ENCODE measurements at regions not wholly inside any gene's neighbourhood (a gene's known extent, or its start where the extent isn't known, plus 50 kb on each side); places are given as distances from the start of the nearest gene placed in this dataset.

DNA sequence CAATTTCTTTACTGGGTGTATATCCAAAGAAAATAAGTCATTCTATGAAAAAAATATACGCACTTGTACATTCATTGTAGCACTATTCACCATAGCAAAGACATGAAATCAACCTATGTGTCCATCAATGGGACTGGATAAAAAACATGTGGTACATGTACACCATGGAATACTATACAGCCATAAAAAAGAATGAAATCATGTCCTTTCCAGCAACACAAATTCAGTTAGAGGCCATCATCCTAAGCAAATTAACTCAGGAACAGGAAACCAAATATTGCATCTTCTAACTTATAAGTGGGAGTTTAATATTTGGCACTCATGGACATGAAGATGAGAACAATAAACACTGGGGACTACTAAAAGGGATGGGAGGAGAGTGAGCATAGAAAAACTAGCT, 325.7 kb downstream of the TGFB2 start:
- DNase-seq (ENCODE audit: low read depth in 4 of 4, low spot score in 3 of 4): no peak

- DNase-seq (ENCODE audit: low read depth in 4 of 4, low spot score in 3 of 4): no peak
These were observed 326.4 kb downstream of the TGFB2 start for GRCh38 chr1:218671573-218671972.

DNA sequence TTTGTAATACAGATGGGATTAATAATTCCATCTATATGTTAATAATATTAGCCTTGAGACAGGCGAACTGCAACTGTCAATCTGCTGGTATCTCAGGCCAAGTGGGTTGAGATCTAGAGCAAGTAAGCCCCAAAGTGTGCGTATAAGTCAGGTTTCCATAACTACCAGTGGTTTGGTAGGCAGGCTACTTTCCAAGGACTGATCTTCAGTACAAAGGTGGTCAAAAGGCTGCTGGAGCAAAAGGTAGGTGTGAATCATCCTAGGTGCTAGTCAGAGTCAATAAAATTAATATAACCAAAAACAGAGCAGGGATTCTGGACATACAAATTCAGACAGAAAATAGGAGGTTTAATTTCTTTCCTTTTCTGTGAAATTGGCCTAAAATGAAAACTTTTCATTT, 328.0 kb downstream of the TGFB2 start:
- DNase-seq (ENCODE audit: low read depth in 4 of 4, low spot score in 3 of 4): no peak

- no peak for DNase-seq (ENCODE audit: low read depth in 4 of 4, low spot score in 3 of 4)
These were observed 329.2 kb downstream of the TGFB2 start for GRCh38 chr1:218674280-218674773.

GRCh38 chr1:218677026-218677425, 331.9 kb downstream of the TGFB2 start:
- DNase-seq (ENCODE audit: low read depth in 4 of 4, low spot score in 3 of 4): no peak

GRCh38 chr1:218679391-218679790, 334.3 kb downstream of the TGFB2 start:
- DNase-seq (ENCODE audit: low read depth in 4 of 4, low spot score in 3 of 4): no peak

DNA sequence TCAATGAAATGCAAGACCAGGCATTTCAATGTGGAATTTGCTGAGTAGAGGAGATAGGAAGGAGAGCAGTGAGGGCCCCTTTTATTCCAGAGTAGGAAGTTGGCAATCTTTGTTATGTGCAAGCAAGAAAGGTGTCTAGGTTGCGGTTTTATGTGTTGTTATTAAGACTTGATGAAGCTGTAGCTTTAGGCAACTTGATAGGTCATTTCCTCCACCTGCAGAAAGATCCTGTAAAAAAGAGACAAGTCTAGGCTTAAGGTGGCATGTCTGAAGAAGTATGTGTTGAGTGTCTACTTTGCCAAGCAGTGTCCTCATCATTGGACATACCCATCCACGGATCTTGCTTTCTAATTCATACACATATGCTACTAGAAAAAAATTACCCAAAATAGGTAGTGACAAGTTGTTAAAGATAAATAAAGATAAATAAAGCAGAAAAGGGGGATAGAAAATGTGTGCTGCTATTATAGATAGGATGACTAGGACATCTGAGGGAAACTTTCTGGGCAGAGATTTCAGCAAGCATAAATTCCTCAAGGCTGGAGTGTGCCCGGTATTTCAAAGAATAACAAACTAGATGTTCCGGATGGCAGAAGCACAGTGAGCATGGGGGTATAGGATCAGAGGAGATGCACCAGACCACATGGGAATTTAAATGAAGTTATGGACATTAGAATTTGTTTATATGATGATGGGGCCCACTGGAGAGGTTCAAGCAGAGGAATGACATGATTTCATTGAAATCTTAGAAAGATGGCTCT, 335.0 kb downstream of the TGFB2 start:
- DNase-seq (ENCODE audit: low read depth in 4 of 4, low spot score in 3 of 4): no peak

DNA sequence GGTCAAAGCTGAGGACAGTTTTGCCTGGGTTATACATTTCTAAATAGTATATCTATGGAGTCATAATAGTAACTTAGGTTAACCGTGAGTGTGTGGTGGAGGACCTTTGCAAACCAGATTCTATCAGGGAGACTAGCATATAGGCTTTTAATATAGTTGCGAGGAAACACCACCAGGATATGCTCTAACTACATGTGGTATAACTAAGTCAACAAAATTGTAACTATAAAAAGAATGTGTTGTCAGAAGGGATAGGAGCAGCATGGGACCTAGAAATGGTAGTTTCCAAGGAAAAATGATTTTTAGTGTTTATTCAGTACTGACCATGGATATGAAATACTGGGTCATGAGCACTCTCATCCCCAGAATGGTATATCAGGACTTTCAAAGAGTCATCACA, 338.1 kb downstream of the TGFB2 start:
- no peak for DNase-seq (ENCODE audit: low read depth in 4 of 4, low spot score in 3 of 4)

GRCh38 chr1:218686258-218686657, 341.1 kb downstream of the TGFB2 start:
- DNase-seq (ENCODE audit: low read depth in 4 of 4, low spot score in 3 of 4): no peak

DNA sequence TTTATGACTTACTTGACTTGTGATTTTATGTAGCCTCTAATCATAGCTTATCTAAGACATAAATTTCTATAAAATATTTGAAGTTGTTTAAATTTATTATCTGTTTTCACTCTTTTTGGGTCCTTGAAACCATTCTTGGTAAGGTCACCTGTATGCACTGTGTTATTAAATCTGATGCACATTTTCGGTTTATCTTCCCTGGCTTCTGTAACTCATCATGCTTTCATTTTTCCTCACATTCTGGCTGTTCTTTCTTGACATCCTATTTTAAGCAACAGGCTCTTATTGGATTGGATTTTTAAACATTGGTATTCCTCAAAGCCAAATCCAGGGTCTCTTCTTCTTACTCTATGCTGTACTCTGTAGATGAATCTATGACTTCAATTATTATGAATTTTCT, 341.6 kb downstream of the TGFB2 start:
- no peak for DNase-seq (ENCODE audit: low read depth in 4 of 4, low spot score in 3 of 4)

DNA sequence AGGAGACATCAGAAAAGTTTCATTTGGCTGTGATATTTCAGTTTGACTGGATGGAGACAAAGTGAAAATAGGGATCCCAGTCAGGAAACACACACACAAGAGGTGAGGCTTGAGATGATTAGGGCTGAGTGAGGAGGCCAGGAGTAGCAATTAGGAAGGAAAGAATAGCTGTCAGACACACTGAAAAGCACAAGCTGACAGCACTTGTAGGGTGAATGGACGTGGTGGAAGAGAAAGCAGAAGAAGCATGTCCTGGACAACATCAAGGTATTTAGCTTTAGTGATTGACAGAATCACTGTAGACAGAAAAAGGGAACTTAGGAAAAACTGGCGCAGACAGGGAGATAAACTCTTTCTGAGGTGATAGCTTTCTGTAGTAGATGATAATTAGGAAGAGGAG, 347.7 kb downstream of the TGFB2 start:
- no peak for DNase-seq (ENCODE audit: low read depth in 4 of 4, low spot score in 3 of 4)

DNA sequence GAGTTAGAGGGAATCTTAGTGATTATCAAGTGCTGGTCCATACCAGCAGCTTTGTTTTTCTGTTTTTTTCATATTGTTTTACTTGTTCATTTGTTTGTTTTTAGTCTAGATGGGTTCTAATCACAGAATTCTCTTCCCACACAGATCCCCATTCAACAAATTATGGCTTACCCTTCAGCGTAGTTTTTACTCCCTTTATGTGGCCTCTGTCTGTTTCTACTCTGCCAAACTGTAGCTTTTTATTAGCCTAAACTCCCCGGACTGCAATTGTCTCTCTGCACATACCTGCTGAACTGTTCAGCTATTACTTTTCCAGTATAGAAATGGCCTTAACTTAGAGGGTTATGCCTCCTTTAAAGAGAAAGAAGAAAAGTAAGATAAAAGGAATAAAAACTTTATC, 348.5 kb downstream of the TGFB2 start:
- DNase-seq (ENCODE audit: low read depth in 4 of 4, low spot score in 3 of 4): no peak

- DNase-seq (ENCODE audit: low read depth in 4 of 4, low spot score in 3 of 4): no peak
These were observed 348.9 kb downstream of the TGFB2 start for GRCh38 chr1:218694085-218694484.

DNA sequence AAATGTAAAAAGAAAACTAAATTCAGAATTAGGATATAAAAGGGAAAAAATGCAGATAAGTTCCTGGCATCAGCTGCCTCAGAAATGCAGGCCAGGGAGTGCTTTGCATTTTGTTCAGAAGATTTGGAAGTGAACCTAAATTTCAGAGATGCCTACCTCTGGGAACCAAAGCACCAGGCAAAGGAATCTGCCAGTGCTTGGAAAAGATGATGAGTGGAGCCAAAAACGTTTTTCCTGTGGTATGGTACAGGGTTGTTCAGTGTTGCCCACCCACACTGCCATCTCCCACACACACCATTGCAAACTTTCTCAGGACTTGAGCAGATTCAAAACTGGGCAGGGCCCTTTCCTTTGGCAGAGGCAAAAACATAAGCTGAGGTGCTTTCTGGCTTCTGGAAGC, 349.5 kb downstream of the TGFB2 start:
- DNase-seq (ENCODE audit: low read depth in 4 of 4, low spot score in 3 of 4): no peak

DNA sequence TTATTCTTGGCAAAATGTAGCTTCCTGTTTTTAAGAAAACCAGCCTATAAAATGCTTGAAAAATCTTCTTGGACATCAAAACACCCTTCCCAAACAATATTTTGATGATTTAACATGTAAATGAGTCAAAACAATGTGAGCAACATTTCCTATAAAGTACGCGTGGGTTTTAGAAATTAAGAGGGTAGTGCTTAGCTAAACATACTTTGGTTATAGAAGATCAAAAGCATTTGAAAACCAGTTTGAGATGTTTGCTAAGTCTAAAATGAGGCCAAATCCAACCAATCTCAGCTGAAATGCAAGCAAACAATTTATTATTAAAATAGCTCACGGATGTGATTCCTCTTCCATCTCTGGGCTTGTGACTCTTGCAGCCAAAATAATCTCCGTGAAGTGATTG, 350.4 kb downstream of the TGFB2 start:
- no peak for DNase-seq (ENCODE audit: low read depth in 4 of 4, low spot score in 3 of 4)

DNA sequence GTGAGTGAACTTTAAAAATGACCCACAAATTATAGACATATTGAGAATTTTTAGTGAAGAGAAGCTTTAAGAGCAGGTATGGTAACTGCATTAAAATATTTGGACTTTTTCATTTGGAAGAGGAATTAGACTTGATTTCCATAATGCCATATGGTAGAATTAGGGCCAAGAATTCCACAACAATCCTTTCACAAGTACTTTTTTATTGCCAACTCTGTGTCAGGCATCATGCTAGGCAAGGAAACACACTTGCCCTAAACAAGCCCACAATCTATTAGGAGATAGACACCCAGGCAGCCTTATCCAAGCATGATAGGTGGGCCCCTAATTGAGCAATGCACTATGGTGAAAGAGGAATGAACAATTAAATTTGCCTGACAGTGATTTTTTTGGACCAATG, 353.0 kb downstream of the TGFB2 start:
- DNase-seq (ENCODE audit: low read depth in 4 of 4, low spot score in 3 of 4): no peak

- no peak for DNase-seq (ENCODE audit: low read depth in 4 of 4, low spot score in 3 of 4)
These were observed 354.3 kb downstream of the TGFB2 start for GRCh38 chr1:218699421-218699820.

DNA sequence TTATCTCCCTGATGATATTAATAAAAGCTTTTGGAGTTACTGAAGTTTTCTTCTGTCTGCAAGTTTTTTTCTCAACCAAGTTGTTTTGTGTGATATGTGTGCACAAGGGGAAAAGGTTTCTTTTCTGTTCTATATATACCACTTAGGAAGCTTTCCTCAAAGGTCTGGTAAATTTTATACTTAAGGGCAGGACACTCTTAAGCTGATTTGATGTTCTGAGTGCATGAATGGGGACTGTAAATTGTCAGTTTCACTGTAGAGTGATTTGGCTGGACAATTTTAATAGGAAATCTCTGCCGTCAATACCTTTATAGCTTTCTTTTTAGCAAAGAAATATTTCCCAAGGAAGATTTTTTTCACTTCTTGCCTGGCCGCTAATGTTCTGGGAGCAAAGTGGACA, 354.7 kb downstream of the TGFB2 start:
- DNase-seq (ENCODE audit: low read depth in 4 of 4, low spot score in 3 of 4): no peak

- DNase-seq (ENCODE audit: low read depth in 4 of 4, low spot score in 3 of 4): no peak
These were observed 355.5 kb downstream of the TGFB2 start for GRCh38 chr1:218700666-218701065.

GRCh38 chr1:218701131-218701530, 356.0 kb downstream of the TGFB2 start:
- no peak for DNase-seq (ENCODE audit: low read depth in 4 of 4, low spot score in 3 of 4)

DNA sequence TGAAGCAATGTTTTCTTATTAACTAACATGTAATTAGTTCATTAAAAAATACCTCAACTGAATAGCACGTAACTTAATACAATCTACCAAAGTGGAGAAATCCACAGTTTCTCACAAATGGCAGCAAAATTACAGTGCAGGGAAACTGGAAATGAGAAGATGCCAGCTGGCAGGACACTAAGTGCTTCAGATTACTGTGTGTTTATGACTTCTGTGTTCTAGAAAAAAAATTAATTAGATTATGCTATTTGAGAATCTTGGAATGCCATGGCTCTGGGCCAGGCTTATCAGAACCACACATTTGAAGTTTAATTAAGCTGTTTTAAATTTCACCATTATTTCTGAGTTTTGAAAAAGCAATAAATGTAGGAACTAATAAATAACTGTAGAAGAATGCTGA, 357.6 kb downstream of the TGFB2 start:
- DNase-seq (ENCODE audit: low read depth in 4 of 4, low spot score in 3 of 4): no peak

- DNase-seq (ENCODE audit: low read depth in 4 of 4, low spot score in 3 of 4): no peak
These were observed 358.7 kb downstream of the TGFB2 start for GRCh38 chr1:218703836-218704235.

DNA sequence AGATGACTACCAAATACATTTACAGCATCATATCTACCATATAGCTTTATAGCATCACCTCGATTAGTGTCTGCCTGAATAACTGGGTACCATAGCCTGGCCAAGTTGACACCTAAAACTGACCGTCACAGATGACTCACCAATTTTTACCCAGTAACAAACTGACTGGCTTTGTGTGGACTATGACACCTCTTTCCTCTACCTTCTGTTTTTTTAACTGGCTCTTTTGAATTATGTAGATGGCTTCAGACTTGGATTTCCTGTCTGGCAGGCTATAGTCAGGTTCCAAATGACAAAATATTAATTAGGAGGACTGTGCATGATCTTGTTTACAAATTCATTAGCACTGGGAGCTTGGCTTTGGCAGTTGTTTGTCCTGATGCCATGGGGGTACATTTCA, 360.3 kb downstream of the TGFB2 start:
- no peak for DNase-seq (ENCODE audit: low read depth in 4 of 4, low spot score in 3 of 4)
